ENCODE measurements at regions not wholly inside any gene's neighbourhood (a gene's known extent, or its start where the extent isn't known, plus 50 kb on each side); places are given as distances from the start of the nearest gene placed in this dataset.

GRCh38 chr18:73060666-73061288 is 193.0 kb upstream of the NETO1 start:
- intact Hi-C loops (cut with micrococcal nuclease), result no loop called here
- Mint-ChIP-seq H3K27ac (ENCODE audit: low read depth, unreplicated experiment) (peak overlapping the region; percentile 57), H3K4me1 (ENCODE audit: insufficient read depth, unreplicated experiment) (peaks cover 14% of the 10 kb centered on the region), H3K27me3 (ENCODE audit: insufficient read depth, unreplicated experiment) (no peaks in the 10 kb centered on the region), H3K4me3 (ENCODE audit: unreplicated experiment) (no peak overlapping the region), H3K9me3 (ENCODE audit: unreplicated experiment) (no peaks in the 10 kb centered on the region), H3K36me3 (ENCODE audit: insufficient read depth, unreplicated experiment) (no peaks in the 10 kb centered on the region)
- no peak for TF ChIP-seq CTCF (IDR thresholded peaks at IDR 0.05; ENCODE audit: unreplicated experiment)
- CTCF ChIA-PET, result interaction anchor here (0.7 kb wide), 1 partner anchor 76 kb away, joined by 3 read pairs; no protein-coding TSS in a partner anchor
- DNase-seq (ENCODE audit: unreplicated experiment), result peak; percentile 36
- POLR2A ChIA-PET, result interaction anchor here (0.6 to 1.2 kb wide), 3 partner anchors 53 to 1031 kb away, joined by 3 to 4 read pairs (median 4); no protein-coding TSS in a partner anchor
- BruUV-seq (replicated peaks), result no TSS peak

- Mint-ChIP-seq H3K27me3 (ENCODE audit: insufficient read depth, unreplicated experiment) (no peaks in the 10 kb centered on the region), H3K4me3 (ENCODE audit: unreplicated experiment) (no peak overlapping the region), H3K9me3 (ENCODE audit: unreplicated experiment) (no peaks in the 10 kb centered on the region), H3K27ac (ENCODE audit: low read depth, unreplicated experiment) (no peak overlapping the region), H3K4me1 (ENCODE audit: insufficient read depth, unreplicated experiment) (peaks cover 14% of the 10 kb centered on the region), H3K36me3 (ENCODE audit: insufficient read depth, unreplicated experiment) (no peaks in the 10 kb centered on the region)
- no TSS peak for BruUV-seq (replicated peaks)
- no peak for TF ChIP-seq CTCF (IDR thresholded peaks at IDR 0.05; ENCODE audit: unreplicated experiment)
- intact Hi-C loops (cut with micrococcal nuclease), result no loop called here
- DNase-seq (ENCODE audit: unreplicated experiment), result no peak
- CTCF ChIA-PET, result no interaction called here
- POLR2A ChIA-PET, result no interaction called here
These were observed 191.5 kb upstream of the NETO1 start for GRCh38 chr18:73059280-73059679.

- Mint-ChIP-seq H3K4me1 (ENCODE audit: insufficient read depth, unreplicated experiment) (no peaks in the 10 kb centered on the region), H3K36me3 (ENCODE audit: insufficient read depth, unreplicated experiment) (peaks cover 6% of the 10 kb centered on the region), H3K9me3 (ENCODE audit: unreplicated experiment) (peaks cover 14% of the 10 kb centered on the region), H3K27ac (ENCODE audit: low read depth, unreplicated experiment) (no peak overlapping the region), H3K4me3 (ENCODE audit: unreplicated experiment) (no peak overlapping the region), H3K27me3 (ENCODE audit: insufficient read depth, unreplicated experiment) (no peaks in the 10 kb centered on the region)
- DNase-seq (ENCODE audit: unreplicated experiment), result no peak
- CTCF ChIA-PET, result no interaction called here
- no TSS peak for BruUV-seq (replicated peaks)
- intact Hi-C loops (cut with micrococcal nuclease), result no loop called here
- no peak for TF ChIP-seq CTCF (IDR thresholded peaks at IDR 0.05; ENCODE audit: unreplicated experiment)
- POLR2A ChIA-PET, result no interaction called here
These were observed 179.9 kb upstream of the NETO1 start for GRCh38 chr18:73047688-73048087.

GRCh38 chr18:73045037-73045436 is 177.2 kb upstream of the NETO1 start:
- intact Hi-C loops (cut with micrococcal nuclease), result no loop called here
- BruUV-seq (replicated peaks), result no TSS peak
- CTCF ChIA-PET, result no interaction called here
- H3K27me3 Mint-ChIP-seq (ENCODE audit: insufficient read depth, unreplicated experiment), result no peaks in the 10 kb centered on the region
- no peak for TF ChIP-seq CTCF (IDR thresholded peaks at IDR 0.05; ENCODE audit: unreplicated experiment)
- H3K27ac Mint-ChIP-seq (ENCODE audit: low read depth, unreplicated experiment), result no peak overlapping the region
- peaks cover 8% of the 10 kb centered on the region for H3K9me3 Mint-ChIP-seq (ENCODE audit: unreplicated experiment)
- H3K36me3 Mint-ChIP-seq (ENCODE audit: insufficient read depth, unreplicated experiment), result no peaks in the 10 kb centered on the region
- no peaks in the 10 kb centered on the region for H3K4me1 Mint-ChIP-seq (ENCODE audit: insufficient read depth, unreplicated experiment)
- POLR2A ChIA-PET, result interaction anchor here (0.6 kb wide), 1 partner anchor 318 kb away, joined by 4 read pairs; no protein-coding TSS in a partner anchor
- no peak for DNase-seq (ENCODE audit: unreplicated experiment)
- no peak overlapping the region for H3K4me3 Mint-ChIP-seq (ENCODE audit: unreplicated experiment)

All from MCF 10A (cell line).